G401 (cell line): ENCODE measurements at regions not wholly inside any gene's neighbourhood (a gene's known extent, or its start where the extent isn't known, plus 50 kb on each side); places are given as distances from the start of the nearest gene placed in this dataset.

Experiments
- DNase-seq: peaks from one replicate; pipeline ENCODE4 v3.0.0-alpha.2; 2015; ENCODE audit warnings: low spot score
- in situ Hi-C: cut with HindIII; loops from 2 replicates; pipeline ENCODE4 v1.10.0; 2016; ENCODE audit warnings: low sequenced_read_pairs, mixed read lengths

GRCh38 chr6:2510316-2510715 is 240.4 kb downstream of the MYLK4 start:
- no peak for DNase-seq
- in situ Hi-C loops: no loop called here

DNA sequence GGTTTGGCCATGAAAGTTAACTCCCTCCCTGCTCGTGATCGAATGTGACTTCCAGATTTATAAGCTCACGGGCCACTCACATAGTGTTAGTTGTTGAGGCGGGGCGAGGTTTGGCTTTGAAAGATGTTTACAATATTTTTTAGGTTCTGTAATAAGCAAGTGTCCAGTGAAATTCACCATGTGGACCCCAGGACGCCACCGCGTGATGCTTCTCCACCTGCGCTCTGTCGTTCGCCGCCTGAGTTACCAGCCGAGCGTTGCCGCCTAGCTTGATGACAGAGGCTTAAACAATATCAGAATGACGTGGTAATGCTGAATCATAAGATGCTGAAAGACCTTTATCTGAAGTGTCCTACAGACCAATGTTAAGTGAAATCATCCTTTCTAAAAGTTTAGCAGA is 241.0 kb downstream of the MYLK4 start:
- in situ Hi-C loops: no loop called here
- DNase-seq: peak; percentile 45

DNA sequence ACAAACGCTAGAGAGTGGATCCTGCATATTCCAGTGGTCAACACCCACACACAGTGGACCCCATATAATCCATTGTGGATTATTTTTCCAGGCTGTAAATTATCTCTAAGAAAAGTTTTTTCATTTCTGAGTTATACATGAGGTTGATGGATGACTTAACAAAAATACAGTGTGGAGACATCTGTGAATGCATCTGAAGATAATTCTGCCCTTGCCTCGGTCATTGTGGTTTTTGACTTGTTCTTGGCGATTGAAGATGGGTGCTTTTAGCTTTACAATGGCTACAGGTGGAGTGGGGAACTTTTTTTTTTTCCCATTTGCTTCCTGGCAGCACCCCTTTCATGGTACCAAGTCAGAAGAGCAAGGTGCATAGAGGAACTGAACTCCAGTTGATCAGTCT is 242.7 kb downstream of the MYLK4 start:
- no peak for DNase-seq
- in situ Hi-C loops: no loop called here

- in situ Hi-C loops: no loop called here
- DNase-seq: no peak
These were observed 243.1 kb downstream of the MYLK4 start for GRCh38 chr6:2507521-2508037.

DNA sequence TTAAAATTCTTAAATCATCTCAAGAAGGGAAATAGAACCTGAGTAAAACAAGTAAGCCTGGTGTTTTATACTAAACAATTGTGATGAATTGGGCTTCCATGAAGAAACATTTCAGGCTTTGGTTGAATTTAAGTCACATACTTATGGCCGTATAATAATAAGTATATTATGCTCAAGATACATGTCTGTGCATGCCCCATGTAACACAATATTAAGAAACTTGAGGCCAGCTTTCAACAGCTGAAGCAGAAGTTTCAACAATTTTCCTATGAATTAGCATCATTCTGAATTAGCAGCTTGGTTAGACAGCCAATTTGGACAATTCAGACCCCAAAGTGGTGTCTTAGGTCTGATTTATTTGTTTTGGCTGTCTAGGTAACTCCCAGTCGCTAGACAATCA is 243.7 kb downstream of the MYLK4 start:
- DNase-seq: no peak
- in situ Hi-C loops: no loop called here

DNA sequence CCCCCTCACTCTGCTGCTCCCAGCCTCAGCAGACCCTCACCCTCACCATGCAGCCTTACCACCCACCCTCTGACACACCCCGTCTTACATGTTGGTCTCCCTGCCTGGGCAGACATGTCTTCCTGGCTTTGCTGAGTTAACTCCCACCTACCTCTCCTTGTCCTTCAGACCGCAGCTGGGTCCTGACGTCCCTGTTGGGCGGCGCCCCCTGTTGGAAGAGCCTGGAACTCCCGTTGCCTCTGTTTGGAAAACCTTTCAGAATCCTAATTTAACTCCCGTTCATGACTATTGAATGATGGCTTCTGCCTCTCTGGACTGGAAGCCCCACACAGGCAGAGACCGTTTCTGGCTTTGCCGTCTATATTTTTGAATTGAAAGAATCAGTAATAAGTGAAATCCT is 245.1 kb downstream of the MYLK4 start:
- DNase-seq: no peak
- in situ Hi-C loops: no loop called here

- in situ Hi-C loops: no loop called here
- no peak for DNase-seq
These were observed 246.1 kb downstream of the MYLK4 start for GRCh38 chr6:2504495-2505064.

DNA sequence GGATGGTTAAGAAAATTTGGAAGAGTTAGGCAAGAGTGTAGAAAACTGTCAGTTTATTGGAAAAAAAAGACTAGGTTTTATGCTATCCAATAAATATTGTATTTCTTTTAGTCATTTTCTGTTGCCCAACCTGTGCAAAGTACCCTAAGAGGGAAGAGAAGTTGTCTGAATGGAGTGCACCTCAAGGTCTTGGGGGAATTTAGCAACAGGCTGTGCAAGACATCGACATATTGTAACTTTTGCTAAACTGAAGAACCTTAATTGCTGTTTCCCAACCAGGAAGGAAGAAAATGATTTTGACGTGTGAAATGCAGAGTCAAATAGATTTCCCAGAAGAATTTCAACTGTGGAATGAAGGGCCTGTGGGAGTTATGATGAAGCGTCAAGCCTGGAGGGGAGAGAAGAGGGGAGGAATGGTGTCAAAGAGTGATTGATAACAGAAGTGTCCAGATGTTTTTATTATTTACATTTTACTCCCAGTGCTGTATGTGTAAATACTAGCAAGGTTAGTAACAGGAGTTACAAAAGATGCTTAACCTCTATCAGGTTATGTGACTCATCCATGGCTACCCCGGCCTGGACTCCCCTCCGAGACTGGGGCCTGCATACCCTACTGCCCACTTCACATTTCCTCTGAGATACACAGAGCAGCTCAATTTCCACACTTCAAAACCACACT is 246.8 kb downstream of the MYLK4 start:
- no peak for DNase-seq
- in situ Hi-C loops: no loop called here

DNA sequence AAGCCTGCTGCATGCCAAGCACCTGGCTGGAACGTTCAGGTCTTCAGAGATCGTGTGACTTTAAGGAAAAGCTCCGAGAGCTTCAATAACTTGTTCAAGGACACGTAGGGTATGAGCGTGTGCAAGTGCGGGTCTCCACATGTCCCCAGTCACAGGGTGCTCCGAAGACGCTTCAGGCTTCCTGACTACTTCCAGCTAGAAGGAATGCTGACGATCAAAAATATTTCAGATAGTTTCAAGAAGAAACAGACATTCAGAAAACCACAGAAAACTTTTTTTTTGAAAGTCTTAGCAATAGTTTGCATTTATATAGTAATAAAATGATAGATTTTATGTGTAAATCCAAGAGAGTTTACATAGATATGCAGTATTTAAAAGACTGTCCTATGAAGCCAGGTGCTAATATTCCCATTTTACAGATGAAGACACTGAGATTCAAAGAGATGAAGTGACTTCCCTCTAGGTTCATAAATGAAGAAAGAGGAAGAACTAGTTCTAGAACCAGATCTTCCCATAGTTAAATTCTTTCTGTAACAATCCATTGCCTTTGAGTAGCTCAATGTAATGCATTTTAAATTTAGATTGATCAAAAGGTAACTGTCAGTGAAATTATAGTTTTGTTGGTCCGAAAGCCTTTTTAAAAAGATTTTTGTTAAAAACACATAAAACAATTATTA is 247.6 kb downstream of the MYLK4 start:
- in situ Hi-C loops: no loop called here

DNA sequence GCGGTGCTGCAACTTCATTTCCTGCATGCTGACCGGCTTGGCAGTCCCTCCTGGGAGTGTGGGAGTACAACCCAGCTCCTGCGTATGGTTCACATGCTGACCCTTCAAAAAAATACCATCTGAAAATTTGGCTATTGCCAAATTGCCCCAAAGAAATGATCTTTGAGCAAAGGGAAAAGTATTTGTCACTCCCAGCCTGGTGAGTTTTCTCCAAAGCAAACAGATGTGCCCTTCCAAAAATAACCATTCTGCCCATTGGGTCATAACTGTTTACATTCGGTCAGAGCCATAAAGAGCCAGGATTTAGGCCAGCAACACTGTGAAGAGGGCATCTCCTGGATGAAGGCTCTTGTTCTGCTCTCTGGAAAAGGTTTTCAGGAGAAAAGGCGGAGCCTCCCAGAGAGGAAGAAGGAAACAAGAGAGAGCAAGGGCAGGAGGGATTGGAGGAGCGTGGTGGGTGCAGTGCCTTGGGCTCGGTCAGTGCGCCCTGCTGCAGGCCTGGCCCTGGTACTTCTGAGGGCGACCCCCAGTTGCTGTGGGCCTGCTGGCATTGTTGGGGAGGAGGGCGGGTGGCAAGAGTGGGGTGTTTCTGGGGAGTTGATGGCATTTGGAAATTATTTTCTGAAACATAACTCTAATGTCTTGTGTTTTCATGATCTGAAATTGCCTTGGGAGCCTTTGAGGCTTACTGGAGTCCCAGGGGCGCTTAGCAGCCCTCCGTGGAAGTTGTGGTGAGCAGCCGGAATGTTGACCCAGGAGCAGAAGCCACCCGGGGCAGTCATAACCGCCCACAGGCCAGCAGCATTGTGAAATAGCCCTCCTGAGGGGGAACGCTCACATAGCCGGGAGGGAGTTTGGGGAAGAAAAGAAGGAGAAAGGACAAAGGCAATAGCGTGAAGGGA is 248.4 kb downstream of the MYLK4 start:
- in situ Hi-C loops: no loop called here

More for the DNA sequence above, 247.6 kb downstream of the MYLK4 start:
- no peak for DNase-seq

DNA sequence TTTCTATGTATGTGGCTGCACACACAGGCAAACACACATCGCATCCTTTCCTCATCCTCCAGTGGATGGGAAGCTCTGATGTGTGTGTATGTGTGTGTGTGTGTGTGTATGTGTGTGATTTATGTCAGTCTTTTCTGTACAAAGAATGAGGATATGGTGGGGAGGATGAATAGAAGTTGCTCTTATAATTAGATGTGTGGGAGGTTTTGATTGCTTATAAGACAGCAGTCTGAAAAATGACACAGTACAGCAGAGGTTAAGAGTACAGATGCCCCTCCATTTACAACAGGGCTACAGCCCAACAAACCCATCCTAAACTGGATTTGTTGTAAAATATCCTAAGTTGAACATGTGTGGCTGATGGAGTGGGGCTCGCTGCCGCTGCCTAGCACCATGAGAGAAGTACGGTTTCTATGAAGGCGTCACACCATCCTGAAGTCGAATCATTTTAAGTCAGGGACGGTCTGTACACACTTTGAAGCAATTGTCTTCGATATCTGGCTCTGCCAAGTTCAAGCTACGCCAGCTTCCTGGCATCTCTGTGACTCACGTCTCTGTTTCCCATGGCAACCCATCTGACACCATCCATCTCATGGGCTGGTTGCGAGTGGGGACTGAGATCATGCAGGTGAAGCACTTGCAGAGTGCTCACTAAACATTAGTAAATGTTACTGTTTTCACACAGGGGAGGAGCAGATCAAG is 252.6 kb downstream of the MYLK4 start:
- DNase-seq: peak; percentile 13
- in situ Hi-C loops: no loop called here

More for the DNA sequence above, 248.4 kb downstream of the MYLK4 start:
- no peak for DNase-seq

GRCh38 chr6:2496291-2496690 is 250.9 kb upstream of the GMDS start:
- DNase-seq: no peak
- in situ Hi-C loops: no loop called here

DNA sequence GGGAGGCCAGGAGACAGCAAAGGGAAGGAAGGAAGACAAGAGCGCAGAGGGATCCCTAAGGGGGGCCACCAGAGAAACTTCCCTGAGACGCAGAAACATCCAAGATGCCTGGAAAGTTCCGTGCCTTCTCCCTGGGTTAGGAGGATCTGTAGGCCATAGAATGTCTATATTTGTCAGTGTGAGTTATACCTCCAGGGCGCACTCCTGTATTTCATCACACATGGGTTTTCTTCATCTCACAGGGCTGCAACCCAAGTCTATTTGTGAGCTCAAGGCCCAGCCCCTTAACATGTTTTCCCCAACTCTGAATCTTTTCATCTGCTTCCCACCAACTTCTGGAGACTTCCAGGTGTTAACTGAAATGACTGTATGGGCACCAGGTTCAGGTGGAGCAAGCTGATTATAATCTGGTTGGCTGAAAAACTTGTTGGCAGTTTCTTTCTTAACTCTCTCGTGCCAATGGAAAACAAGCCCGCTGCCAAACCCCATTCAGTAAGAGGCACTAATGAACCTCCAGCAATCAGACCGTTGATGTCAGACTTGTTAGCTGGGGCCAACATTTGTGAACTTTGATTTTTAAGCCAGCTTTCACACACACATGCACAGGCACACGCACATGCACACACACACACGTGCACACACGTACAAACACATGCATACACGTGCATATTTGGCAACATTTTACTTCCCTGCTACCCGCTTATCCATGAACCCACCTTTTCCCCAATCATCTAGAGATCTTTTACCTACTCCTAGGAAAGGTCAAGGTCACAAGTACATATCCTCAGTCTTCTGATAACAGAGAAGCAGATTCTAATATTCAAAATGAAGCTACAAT is 247.5 kb upstream of the GMDS start:
- in situ Hi-C loops: no loop called here

DNA sequence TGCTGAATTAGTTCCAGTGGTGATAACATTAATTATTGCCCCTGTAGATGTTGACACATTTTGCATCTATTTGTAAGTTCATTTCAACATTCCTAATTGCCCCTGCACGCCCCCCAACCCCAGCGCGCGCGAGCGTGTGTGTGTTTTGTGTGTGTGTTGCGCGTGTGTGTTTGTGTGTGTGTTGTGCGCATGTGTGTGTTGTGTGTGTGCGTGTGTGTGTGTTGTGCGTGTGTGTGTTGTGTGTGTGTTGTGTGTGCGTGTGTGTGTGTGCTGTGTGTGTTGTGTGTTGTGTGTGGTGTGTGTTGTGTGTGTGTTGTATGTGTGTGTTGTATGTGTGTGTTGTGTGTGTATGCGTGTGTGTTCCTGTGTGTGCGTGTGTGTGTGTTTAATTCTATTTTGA is 245.7 kb upstream of the GMDS start:
- in situ Hi-C loops: no loop called here
- no peak for DNase-seq

More for the DNA sequence above, 247.5 kb upstream of the GMDS start:
- DNase-seq: no peak

DNA sequence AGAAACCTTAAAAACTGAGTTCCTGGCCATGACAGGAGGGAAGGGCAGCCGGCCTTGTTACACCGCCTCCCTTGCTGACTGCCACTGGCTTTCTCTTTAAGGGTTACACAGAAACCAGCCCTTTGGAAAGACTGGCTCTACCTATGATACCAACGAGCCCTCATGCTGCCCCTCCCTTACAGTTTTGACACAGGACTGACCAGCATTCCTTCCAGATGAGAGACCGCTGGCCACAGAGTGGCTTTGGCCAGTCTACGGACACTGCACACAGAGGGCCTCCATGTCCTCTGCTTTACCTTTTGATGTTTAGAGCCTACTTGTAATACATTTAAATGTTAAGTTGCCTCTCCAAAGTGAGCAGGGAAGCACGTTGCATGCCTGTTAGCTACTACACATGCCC is 243.2 kb upstream of the GMDS start:
- DNase-seq: no peak
- in situ Hi-C loops: no loop called here

DNA sequence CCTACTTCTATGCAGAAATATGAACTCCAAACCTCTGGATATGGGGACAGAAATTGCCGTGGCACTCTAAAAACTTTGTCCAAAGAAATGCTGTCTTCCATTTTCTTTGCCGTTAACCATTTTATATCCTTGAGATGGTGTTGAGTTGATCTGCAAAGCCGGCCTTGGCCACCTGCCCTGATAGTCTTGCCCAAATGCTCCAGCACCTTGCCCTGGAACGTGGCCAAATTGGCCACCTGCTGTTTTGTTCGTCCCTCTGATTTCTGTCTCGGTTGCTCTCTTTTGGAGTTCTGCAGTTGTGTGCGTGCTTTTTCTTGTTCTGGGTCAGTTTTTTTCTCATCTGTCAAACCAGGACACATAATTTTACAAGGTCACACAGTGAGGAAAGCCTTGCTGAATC is 239.7 kb upstream of the GMDS start:
- in situ Hi-C loops: no loop called here

DNA sequence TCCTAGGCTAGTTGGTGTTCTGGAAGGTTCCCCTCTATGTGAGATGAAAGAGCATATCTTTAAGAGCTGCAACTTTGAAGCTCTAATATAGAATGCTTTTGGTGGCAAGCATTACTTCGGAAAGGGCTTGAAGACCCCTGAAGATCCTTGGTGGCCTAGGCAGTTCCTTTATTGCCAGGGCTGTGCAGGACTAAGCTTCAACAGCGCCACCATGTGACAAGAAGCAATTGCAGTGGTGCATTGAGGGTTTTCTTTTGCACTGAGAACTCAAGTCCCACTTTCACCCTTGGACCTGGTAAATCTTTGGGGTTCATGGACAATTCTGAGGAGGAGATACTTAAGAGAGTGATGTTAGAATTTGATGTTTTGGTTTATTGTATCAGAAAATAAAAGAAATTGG is 237.4 kb upstream of the GMDS start:
- no peak for DNase-seq
- in situ Hi-C loops: no loop called here

More for the DNA sequence above, 239.7 kb upstream of the GMDS start:
- DNase-seq: no peak

DNA sequence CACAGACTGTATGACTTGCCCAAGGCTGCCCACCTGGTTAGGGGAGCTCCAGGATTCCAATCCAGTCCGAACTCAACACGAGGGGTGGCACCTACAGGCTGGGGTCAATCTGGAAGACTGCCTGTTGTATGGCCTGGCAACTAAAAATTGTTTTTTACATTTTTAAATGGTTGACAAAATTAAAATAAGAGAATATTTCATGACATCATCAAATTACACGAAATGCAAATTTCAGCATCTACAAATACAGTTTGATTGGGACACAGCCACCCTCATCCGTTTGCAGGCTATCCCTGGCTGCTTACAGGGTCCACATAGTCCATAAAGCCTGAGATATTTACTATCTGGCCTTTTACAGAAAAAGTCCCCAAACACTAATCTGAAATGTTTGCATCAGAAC is 235.9 kb upstream of the GMDS start:
- no peak for DNase-seq
- in situ Hi-C loops: no loop called here
